Keratinocyte (primary cell): ENCODE measurements at regions not wholly inside any gene's neighbourhood (a gene's known extent, or its start where the extent isn't known, plus 50 kb on each side); places are given as distances from the start of the nearest gene placed in this dataset.

Experiments
- DNase-seq: peaks from one replicate; pipeline ENCODE4 v3.0.0-alpha.2; 2011; ENCODE audit warnings: low read depth, missing footprints, low spot score
- FAIRE-seq: peaks from 2 replicates; lab custom pipeline; 2011; peaks lifted over from hg19 to GRCh38; lab: Jason Lieb, UNC
- H2AFZ ChIP-seq: 2 replicates; pipeline ENCODE4 v1.6.0; 2012; ENCODE audit warnings: low read length, control low read depth, inconsistent platforms; ENCODE audit not compliant: control insufficient read depth
- H3K27ac ChIP-seq: 2 replicates; pipeline ENCODE4 v1.5.1; 2011; ENCODE audit warnings: low read length; ENCODE audit not compliant: control insufficient read depth, insufficient read depth
- H3K27me3 ChIP-seq: 3 replicates; pipeline ENCODE4 v1.6.0; 2011; ENCODE audit warnings: low read length; ENCODE audit not compliant: control insufficient read depth, insufficient read depth; ENCODE audit errors: extremely low read depth
- H3K36me3 ChIP-seq, 2 experiments: 2 replicates in 1 of 2; 3 replicates in 1 of 2; pipeline ENCODE4 v1.5.1; 2011; ENCODE audit warnings: low read length in 2 of 2, mild to moderate bottlenecking in 1 of 2; ENCODE audit not compliant: control insufficient read depth in 2 of 2, insufficient read depth in 2 of 2; ENCODE audit errors: extremely low read depth in 1 of 2
- H3K4me1 ChIP-seq: 3 replicates; pipeline ENCODE4 v1.5.1; 2011; ENCODE audit warnings: low read length; ENCODE audit not compliant: control insufficient read depth, insufficient read depth; ENCODE audit errors: extremely low read depth
- H3K4me2 ChIP-seq: 3 replicates; pipeline ENCODE4 v1.6.0; 2011; ENCODE audit warnings: low read depth, low read length; ENCODE audit not compliant: control insufficient read depth, insufficient read depth; ENCODE audit errors: extremely low read depth
- H3K4me3 ChIP-seq, 3 experiments: fragments of 200-600 bp in 1 of 3; sonication (generic) in 1 of 3; 2 replicates in 2 of 3; 3 replicates in 1 of 3; pipeline ENCODE4 v1.5.1; 2011 to 2016; ENCODE audit warnings: low read length in 3 of 3, mild to moderate bottlenecking in 3 of 3, control low read depth in 2 of 3, inconsistent platforms in 1 of 3, low read depth in 1 of 3, mixed read lengths in 1 of 3, mixed run types in 1 of 3, moderate library complexity in 1 of 3; ENCODE audit not compliant: control insufficient read depth in 2 of 3, insufficient read depth in 2 of 3; ENCODE audit errors: extremely low read depth in 1 of 3
- H3K79me2 ChIP-seq: 2 replicates; pipeline ENCODE4 v1.6.0; 2012; ENCODE audit warnings: low read length; ENCODE audit not compliant: control insufficient read depth, insufficient read depth
- H3K9ac ChIP-seq: 3 replicates; pipeline ENCODE4 v1.6.0; 2011; ENCODE audit warnings: low read length; ENCODE audit not compliant: control insufficient read depth, insufficient read depth; ENCODE audit errors: extremely low read depth
- H3K9me1 ChIP-seq: 3 replicates; pipeline ENCODE4 v1.6.0; 2011; ENCODE audit warnings: low read length; ENCODE audit not compliant: control insufficient read depth, insufficient read depth; ENCODE audit errors: extremely low read depth
- H3K9me3 ChIP-seq: 2 replicates; pipeline ENCODE4 v1.5.1; 2012; ENCODE audit warnings: low read depth, low read length; ENCODE audit not compliant: control insufficient read depth
- H4K20me1 ChIP-seq: 3 replicates; pipeline ENCODE4 v1.6.0; 2011; ENCODE audit warnings: low read length; ENCODE audit not compliant: control insufficient read depth, insufficient read depth; ENCODE audit errors: extremely low read depth
- EZH2 ChIP-seq: IDR thresholded peaks from one replicate; pipeline ENCODE4 v1.6.1; 2012; ENCODE audit warnings: inconsistent platforms, mild to moderate bottlenecking, low read length, moderate library complexity
- dilution Hi-C: fragments of 300-500 bp; cut with MboI; formaldehyde crosslinking; loops from one replicate; pipeline ENCODE4 v1.7.0; 2020; ENCODE audit warnings: low sequenced_read_pairs; ENCODE audit not compliant: extremely low pct_ligation_motif_present
- TF ChIP-seq, protein P1 (sequence below), 3 experiments: IDR thresholded peaks in 1 of 3; conservative IDR thresholded peaks in 1 of 3; optimal IDR thresholded peaks in 1 of 3; 2 replicates in 2 of 3; 3 replicates in 1 of 3; pipeline versions ENCODE3 to v1.5.1; 2011; ENCODE audit warnings: low read length in 3 of 3, mild to moderate bottlenecking in 3 of 3, moderate library complexity in 2 of 3, control low read depth in 1 of 3, inconsistent platforms in 1 of 3; ENCODE audit not compliant: insufficient read depth in 2 of 3; ENCODE audit errors: extremely low read depth in 1 of 3

DNA sequence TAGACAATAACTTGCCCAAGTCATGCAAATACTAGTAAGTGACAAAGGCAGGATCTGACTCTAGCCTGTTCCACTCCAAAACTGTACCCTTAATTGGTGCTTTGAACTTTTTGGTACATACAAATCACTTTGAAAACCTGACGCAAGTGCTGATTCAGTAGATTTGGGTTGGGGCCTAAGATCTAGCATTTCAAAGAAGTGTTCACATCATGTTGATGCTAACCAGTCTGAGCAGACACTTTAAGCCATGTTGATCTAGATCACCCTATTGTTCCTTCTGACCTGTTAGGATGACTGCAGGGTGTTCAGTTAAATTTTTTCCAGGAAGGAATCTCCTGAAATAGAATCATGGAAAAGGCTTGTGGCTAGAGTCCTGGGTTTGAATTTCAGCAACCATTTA, 57.7 kb upstream of the CPEB4 start:
- TF ChIP-seq, protein P1, sequence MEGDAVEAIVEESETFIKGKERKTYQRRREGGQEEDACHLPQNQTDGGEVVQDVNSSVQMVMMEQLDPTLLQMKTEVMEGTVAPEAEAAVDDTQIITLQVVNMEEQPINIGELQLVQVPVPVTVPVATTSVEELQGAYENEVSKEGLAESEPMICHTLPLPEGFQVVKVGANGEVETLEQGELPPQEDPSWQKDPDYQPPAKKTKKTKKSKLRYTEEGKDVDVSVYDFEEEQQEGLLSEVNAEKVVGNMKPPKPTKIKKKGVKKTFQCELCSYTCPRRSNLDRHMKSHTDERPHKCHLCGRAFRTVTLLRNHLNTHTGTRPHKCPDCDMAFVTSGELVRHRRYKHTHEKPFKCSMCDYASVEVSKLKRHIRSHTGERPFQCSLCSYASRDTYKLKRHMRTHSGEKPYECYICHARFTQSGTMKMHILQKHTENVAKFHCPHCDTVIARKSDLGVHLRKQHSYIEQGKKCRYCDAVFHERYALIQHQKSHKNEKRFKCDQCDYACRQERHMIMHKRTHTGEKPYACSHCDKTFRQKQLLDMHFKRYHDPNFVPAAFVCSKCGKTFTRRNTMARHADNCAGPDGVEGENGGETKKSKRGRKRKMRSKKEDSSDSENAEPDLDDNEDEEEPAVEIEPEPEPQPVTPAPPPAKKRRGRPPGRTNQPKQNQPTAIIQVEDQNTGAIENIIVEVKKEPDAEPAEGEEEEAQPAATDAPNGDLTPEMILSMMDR (optimal IDR thresholded peaks at IDR 0.05 in 1 of 3, IDR thresholded peaks at IDR 0.05 in 1 of 3, conservative IDR thresholded peaks at IDR 0.05 in 1 of 3; ENCODE audit: extremely low read depth in 1 of 3, insufficient read depth in 2 of 3, low read length in 3 of 3), result no peak
- TF ChIP-seq EZH2, result no peak
- no peak overlapping the region for H3K4me2 ChIP-seq
- no peaks in the 10 kb centered on the region for H3K4me1 ChIP-seq
- H3K9me3 ChIP-seq, result no peaks in the 10 kb centered on the region
- FAIRE-seq (no peak), DNase-seq (no peak)
- H3K27me3 ChIP-seq, result no peaks in the 10 kb centered on the region
- no peak overlapping the region for H3K27ac ChIP-seq
- no peaks in the 10 kb centered on the region for H3K36me3 ChIP-seq
- dilution Hi-C loops, result no loop called here
- H3K9ac ChIP-seq, result no peak overlapping the region
- H3K4me3 ChIP-seq, result no peak overlapping the region
- H3K9me1 ChIP-seq, result no peaks in the 10 kb centered on the region
- no peaks in the 10 kb centered on the region for H4K20me1 ChIP-seq
- no peak overlapping the region for H2AFZ ChIP-seq
- no peaks in the 10 kb centered on the region for H3K79me2 ChIP-seq

DNA sequence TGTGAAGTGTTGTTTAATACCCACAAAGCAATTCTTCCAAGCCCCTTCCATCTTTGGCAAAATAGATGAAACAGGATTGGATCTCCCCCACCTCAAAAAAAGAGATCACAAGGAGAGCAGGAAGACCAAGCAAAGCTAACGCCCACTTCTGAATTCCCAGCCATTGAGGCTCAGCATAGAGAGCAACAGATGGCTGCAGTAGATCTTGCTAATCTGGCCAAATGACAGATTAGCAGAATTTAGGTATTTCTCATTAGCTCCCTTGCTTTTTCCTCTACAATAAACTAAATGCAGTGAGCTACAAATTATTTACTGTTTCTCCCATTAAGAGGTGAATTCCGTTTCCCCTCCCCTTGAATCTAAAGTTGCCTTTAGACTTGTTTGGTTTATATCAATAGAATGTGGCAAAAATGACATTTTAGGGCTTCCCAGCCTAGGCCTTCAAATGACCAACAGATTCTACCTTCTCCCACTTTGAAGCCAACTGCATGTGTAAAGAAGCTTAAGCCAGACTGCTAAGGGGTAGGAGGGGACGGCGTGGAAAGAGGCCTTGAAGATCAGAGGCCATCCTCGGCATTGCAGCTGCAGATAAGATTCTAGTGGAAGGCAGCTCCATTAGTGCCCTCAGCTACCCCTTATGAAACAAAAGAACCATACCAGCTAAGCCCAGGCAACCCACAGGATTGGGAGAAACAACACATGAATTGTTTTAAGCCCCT, 56.8 kb upstream of the CPEB4 start:
- Histone ChIP-seq H3K4me2 (no peak overlapping the region), H3K36me3 (no peaks in the 10 kb centered on the region), H3K79me2 (no peaks in the 10 kb centered on the region), H3K4me3 (no peak overlapping the region), H3K27me3 (no peaks in the 10 kb centered on the region), H3K9me1 (no peaks in the 10 kb centered on the region), H3K9ac (no peak overlapping the region), H2AFZ (no peak overlapping the region), H3K27ac (no peak overlapping the region), H4K20me1 (no peaks in the 10 kb centered on the region), H3K4me1 (no peaks in the 10 kb centered on the region), H3K9me3 (no peaks in the 10 kb centered on the region)
- DNase-seq (no peak), FAIRE-seq (no peak)
- no peak for TF ChIP-seq EZH2
- TF ChIP-seq, protein P1 (optimal IDR thresholded peaks at IDR 0.05 in 1 of 3, IDR thresholded peaks at IDR 0.05 in 1 of 3, conservative IDR thresholded peaks at IDR 0.05 in 1 of 3; ENCODE audit: extremely low read depth in 1 of 3, insufficient read depth in 2 of 3, low read length in 3 of 3), result no peak
- dilution Hi-C loops, result no loop called here
